HG02970 (cell line): ENCODE measurements at regions not wholly inside any gene's neighbourhood (a gene's known extent, or its start where the extent isn't known, plus 50 kb on each side); places are given as distances from the start of the nearest gene placed in this dataset.

Source experiments
- ATAC-seq: cut with Tn5 transposase; IDR thresholded peaks from one replicate; pipeline ENCODE4 v1.9.1; 2021; ENCODE audit warnings: mild to moderate bottlenecking, moderate library complexity, moderate number of reproducible peaks; ENCODE audit not compliant: unreplicated experiment, low FRiP score

DNA sequence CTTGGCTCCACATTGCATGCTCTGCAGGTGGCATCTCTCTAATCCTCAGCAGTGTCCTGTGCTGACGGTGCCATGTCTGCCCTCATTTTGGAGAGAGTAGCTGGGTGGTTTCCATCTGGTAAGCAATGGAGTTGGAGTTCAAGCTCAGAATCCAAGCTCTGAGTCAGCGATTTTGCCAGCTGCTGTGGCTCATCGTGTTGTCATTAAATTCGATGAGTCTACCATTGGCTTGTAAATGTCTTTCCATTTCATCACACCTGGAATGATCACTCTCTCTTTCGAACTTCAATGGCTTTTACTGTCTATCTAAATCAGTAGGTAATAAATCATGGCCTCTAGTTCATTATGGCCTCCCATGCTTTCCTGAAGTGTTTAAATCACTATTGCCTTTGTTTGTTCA is 378.5 kb upstream of the TSHZ2 start:
- ATAC-seq: no peak

DNA sequence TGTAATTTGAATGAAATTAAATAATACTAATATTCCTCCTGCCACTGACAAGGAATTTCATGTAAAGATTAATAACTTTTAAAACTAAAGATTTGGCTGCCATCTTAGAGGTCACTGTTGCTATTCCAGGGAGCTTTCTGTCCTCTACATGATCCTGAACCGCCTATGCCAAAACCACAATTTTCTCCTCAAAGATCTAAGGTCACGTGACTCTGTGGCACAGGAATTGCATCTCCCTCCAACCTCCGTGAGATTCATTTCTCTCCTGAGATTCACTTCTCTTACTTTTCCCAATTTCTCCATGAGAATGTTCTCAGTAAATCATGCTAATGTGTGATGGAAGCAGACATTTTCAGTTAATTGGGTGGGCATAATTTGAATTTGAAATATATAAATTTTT is 379.6 kb upstream of the TSHZ2 start:
- no peak for ATAC-seq

DNA sequence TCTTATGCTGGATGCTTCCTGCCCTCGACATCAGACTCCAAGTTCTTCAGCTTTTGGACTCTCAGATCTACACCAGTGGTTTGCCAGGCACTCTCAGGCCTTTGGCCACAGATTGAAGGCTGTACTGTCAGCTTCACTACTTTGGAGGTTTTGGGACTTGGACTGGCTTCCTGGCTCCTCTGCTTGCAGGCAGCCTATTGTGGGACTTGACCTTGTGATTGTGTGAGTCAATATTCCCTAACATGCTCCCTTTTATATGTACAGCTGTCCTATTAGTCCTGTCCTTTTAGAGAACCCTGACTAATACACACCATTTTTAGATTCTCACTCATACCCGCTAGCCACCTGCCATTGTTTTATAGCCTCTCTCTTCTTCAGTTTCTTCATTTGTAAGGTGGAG is 382.1 kb upstream of the TSHZ2 start:
- no peak for ATAC-seq

DNA sequence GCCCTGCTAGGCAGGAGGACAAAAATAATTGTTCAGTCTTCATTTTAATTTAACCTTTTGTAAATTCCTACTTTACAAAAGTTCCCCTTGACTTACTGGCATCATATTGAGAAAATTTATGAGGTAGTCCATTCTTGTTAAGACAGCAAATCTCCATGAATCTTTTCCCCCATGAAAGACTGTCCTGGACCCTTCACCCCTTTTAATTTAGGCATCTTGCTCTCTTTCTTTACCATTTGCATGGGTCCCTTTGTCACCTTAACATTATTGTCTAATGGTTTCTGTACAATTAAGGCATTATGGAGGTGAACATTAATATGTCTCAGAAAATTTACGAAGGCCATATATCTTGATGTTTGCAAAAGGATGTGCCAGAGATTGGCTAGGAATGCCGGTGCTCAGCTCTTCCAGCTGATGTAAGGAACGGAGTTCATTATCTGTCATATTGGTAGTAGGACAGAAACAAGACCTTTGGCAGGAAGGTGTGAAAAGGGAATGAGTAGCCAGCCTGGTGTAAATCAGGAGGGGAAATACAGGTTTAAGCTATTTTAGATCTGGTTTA is 382.8 kb upstream of the TSHZ2 start:
- no peak for ATAC-seq

DNA sequence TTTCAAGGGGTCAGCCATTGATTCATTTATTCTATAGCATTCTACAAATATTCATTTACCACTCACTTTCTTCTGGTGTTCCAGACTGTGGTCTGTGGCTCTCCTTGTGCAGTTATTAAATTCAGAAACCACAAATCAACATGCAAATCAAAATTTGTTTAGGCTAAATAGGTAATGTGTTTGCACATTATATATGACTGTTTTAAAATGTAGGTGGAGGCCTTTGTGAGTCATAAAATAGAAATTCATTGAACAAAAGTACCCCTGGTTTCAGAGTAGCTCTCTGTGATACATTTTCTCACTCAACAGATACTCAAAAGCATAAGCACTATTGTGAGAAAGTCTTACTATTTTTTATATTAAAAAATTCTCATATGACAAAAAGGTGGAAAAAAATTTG is 385.5 kb upstream of the TSHZ2 start:
- ATAC-seq: no peak

DNA sequence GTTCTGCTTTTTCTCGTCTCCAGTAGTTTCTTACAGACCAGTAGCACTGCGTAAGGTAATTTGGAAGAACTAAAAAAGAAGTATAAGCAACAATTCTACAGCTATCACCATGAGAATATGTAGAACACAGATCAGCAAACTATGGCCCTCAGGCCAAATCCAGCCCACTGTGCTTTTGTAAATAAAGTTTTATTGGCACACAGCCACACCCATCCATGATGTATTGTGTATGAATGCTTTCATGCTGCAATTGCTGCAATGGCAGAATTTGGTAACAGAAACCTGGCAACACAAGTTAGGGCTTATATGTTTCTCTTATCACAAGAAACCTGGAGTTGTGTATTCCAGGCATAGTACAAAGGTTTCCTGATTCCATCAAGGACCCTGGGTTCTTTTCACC is 386.8 kb upstream of the TSHZ2 start:
- ATAC-seq: no peak

DNA sequence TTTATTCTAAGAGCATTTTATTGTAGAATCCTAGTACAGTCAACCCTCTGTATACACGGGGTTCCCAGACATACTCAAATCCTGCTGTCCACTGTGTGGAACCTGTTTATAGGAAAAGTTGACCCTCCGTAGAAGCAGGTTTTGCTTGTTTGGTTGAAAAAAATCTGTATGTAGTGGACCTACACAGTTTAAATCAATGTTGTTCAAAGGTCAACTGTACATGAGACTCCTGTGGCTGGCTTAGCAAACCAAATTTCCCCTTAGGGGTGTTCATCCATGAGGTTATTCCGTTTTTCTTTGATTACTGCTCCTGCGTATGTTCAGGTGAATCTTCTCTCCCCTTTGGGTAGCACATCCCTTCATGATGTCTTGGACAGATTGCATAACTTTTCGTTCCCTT is 387.0 kb upstream of the ZFP64 start:
- ATAC-seq: no peak

DNA sequence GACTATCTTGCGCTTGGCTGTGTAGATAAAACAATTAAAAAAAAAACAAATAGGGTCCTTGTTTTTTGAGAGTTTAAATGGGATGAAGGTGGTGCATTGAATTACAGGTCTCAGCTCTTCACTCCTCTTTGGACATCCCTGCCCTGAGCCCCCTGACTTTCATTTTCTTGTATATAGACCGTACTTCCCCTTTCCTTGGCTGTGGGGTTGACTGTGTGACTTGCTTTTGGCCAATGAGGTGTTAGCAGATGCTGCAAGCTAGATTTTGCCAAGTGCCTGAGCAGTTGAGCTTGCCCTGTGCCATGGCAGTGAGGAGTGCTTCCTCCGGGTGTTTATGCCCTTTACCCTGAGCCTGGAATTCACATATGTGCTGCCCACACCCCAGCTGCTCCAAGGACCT is 386.1 kb upstream of the ZFP64 start:
- no peak for ATAC-seq

DNA sequence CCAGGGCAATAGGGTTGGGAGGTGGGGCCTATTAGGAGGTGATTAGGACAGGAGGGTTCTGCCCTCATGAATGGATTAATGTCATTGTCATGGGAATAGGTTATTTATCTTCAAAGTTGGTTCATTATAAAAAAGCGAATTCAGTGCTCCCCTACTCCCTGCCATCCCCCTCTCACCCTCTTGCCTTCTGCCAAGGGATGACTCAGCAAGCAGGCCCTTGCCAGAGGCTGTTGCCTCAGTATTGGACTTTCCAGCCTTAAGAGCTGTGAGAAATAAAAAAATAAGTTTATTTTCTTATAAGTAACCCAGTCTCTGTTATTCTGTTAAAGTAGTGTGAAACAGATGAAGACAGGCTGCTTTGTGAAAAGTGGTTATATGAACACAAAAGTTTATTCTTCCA is 381.1 kb upstream of the ZFP64 start:
- no peak for ATAC-seq

DNA sequence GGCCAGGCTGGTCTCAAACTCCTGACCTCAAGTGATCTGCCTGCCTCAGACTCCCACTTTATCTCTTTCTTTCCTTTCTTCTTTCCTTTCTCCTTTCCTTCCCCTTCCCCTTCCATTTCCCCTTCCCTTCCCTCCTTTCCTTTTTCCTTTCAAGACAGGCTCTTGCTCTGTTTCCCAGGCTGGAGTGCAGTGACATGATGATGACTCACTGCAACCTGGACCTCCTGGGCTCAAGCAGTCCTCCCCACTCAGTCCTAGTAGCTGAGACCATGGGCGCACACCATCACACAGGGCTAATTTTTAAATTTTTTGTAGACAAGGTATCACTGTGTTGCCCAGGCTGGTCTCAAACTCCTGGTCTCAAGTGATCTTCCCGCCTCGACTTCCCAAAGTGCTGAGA is 377.6 kb upstream of the ZFP64 start:
- ATAC-seq: no peak

DNA sequence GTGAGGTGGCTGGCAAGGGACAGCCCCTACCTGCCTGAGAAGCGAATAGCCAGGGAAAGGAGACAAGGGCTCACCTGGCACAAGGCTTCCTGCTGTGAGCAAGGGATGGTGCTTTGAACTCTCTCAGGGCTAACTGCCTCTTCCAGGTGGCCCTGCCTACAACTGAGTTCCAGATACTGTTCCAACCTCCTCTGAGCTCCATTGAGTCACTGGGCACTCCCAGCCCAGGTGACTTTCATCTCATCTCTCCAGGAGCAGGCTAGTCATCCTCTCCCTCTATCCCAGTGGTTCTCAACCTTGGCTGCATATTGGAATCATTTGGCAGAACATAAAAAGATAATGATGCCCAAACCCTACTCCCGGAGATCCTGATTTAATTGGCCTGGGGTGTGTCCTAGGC is 374.0 kb upstream of the ZFP64 start:
- no peak for ATAC-seq

DNA sequence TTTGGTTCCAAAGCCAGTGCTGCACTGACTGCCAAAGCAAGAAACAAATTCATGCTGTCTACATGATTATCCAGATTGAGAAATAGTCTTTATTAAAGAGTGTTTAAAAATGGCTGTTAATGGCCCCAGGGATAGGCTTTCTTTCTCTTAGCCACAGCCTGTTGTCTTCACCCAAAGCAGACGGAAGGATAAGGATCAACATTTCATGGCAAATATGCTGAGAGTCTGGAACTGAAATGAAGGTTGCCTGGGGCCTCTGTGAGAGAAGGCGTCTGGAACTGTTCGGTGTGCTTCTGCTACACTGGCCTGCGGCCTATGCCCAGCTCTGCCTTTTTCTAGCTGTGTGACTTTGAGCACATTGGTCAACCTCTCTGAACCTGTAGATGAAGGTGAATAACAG is 373.0 kb upstream of the ZFP64 start:
- ATAC-seq: no peak

DNA sequence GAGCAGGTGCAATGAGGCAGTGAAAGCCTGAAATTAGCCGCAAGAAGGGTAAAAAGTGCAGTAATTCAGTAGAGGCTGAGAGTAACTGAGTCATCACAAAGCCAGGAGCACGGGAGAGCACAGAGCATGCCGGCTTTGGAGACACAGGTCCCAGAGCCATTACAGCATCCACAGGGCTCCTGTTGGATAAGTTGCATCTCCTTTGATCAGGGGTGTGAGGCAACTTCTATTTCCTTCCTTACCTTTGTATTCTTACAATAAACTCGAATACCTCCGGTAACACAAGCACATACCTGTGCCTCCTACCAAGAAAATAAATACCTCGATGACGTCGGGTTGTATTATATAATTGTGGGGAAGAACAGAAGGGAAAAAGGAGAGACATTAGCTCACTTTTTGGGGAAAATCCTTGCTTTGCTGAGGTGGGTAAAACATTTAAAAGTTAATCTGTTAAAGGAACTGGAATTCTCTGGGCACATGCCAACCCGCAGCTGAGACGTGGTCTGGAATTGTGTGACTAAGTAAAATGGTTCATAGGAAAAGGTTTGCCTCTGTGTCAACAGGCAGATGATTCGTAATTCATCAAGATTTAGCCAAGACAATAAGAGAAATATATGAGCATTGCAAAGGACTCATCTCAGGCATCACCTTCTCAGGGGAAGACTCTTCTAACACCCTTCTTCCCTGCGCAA is 360.7 kb upstream of the ZFP64 start:
- ATAC-seq: no peak

DNA sequence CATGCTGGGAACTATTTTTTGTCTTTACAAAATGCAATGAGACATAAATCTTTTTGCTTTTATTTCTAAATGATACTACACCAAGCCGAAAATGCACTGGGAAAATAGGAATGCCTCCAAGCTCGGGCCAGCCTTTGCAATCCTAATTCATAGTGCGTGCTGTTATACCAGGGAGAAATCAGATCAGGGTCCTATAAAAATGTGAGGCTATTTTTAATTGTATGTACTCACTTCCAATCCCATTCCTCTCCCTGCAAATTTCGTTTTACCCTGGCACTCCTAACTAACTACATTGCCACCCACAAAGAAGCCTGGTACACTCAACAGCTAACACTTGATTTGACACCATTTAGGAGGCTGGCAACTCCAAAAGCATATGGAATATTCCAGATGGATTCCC is 350.6 kb upstream of the ZFP64 start:
- ATAC-seq: no peak

DNA sequence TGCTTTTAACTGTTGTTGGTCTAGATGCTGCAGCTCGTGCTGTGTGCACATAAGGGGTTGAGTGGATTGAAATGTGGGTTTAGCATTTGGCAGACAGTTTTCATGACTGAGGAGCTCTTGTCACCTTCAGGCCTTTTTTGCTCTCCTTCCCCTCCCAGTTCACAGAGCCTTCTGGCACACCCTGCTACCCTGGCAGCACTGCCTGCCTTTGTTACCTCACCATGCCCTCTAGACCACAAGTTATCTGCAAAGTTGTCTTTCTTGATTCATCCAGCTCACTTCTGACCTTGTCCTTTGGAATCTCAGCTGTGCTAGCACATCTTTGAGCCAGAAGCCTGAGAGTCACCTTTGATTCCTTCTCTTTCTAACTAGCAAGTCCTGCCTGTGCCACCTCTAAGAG is 348.9 kb upstream of the ZFP64 start:
- no peak for ATAC-seq

DNA sequence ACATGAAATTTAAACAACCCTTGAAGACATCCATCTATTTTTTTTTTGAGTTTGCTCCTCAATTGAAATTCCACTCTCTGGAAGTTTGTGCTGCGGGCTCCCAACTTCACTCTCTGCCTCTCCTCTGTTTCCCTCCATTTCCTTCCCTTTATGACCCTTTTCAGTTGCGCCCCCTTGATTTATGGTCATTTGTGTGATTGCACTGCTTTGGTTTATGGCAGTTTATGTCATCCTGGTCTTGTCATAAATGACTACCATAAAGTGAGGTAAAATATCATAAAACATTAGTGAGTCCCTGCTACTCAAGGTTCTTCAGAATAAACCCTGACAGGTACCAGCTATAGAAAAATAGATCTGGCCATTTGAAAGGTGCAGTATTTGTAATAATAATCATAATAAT is 348.3 kb upstream of the ZFP64 start:
- ATAC-seq: no peak

DNA sequence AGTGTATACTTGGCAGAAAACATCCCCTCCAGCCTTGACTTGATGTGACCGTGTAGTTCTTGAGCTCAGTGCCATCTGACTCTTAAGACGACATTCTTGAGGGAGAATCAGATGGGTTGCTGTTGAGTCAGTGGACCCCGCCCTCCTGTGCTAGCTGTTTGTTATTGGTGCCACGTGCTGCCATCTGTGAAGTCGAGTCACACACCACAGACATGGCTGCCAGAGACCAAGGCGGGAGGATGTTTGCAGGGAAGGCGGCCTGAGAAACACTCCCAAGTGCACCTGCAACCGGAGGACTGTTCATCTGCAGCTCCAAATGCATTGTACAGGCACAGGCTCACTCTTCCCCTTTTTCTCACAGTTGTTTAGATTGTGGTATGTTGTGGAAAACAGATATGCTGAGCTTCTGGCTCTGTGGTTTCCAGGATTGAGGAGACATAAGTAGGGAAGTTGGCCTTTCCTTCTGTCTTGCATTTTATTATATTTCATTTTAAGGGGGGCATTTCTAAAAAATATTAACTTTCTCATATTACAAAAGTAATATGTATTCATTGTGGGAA is 345.3 kb upstream of the ZFP64 start:
- no peak for ATAC-seq

DNA sequence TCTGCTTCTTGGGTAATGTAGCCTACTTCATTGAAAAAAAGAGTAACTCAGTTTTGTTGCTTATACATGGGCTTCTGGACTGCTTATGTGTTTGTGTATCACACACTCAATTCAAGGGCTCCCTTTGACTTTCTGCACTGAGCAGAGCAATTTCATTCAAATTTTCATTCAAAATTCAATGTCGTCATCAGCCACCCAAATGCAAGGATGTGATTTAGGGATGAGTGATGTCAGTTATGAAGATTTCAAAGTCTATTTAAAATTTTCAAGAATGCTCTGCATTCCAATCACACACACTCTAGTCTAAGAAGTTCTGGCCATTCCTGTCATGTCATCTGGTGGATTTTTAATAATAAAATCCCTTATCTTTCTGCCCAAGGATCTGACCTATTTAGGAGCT is 344.5 kb upstream of the ZFP64 start:
- ATAC-seq: no peak

DNA sequence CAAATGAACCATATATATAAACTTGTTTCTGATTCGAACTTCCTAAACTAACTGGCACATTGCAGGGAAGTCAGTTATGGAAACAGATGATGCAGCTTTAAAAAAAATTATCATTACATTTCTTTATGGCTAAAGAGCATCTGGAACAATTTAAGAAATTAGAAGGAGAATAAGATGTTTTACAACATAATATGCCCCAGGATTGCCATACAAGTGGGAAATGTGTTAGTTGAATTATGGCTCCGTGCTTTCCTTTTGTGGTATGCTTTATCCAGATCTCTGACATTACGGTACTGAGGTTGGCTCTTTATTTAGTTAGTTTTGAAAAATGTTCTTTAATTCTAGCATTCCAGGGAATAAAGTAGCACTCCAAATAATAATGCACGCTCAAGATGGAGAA is 343.0 kb upstream of the ZFP64 start:
- ATAC-seq: no peak

DNA sequence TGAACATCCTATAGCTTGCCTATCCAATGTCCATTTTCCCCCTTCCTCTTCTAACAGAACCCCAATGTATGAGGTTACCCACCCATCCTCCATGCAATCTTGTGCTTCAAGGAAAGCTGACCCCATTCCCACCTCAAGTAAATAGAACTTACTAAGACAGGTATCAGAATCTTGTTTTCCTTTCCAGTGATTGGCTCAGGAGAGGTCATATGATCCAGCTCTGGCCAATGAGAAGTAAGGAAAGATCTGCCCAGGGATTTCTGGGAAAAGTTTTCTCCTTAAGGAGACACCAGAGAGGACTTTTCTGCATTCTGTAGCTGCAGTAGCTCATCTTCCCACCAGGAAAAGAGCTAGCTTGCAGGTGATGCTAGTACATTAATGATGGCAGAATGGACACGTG is 341.8 kb upstream of the ZFP64 start:
- ATAC-seq: no peak

DNA sequence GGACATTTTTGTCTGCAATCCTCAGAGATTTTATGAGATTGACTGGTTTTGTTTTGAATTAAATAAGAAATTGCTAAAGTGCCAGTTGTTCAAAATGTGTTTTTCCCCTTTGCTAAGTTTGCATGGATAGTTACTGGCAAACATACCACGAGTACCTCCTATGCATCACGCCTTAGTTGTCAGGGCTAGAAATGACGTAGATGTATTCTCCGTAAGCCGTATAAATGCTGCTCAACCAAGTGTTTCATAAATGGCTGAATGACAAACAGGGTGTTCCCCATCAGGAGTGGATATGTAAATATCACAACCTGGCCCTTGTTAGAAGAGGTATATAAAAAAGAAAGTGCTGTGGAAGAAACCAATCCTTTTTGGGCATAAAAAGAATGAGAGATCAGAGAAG is 341.1 kb upstream of the ZFP64 start:
- ATAC-seq: no peak

DNA sequence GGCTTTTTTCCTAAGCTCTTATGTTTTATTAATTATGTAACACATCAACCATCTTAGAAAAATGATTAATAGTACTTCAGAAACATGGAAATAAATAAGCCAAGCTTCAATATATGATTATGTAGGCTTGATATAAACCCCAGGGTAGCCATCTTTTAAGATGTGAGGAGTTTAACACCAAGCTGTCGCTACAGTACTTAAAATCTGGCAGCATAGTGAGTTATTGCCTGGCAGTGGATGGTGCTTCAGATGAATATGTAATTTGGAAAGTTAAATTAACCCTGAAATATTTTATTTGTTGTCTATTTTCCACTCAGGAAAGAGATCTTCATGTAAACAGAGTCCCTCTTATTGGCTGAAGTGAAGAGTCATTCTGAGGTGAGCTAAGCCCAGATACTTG is 339.0 kb upstream of the ZFP64 start:
- no peak for ATAC-seq

DNA sequence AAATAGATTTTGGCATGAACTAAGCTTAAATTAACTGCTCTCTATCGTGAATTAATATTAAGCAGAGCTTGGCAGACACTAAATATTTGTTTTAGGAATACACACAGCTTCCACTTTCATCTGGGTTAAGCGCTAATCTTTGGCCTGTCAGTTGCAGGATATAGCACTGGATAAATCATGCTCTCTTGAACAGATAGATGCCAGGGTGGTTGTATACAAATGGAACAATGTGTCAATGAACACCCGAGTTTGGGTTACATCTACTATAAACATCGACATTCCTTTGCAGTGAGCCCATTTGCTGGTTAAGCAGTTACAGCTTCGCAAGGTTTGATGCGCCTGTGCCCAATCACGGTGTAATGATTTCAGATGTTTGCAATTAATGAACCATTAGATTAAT is 338.2 kb upstream of the ZFP64 start:
- ATAC-seq: no peak
